ENCODE measurements at regions not wholly inside any gene's neighbourhood (a gene's known extent, or its start where the extent isn't known, plus 50 kb on each side); places are given as distances from the start of the nearest gene placed in this dataset.

- WGBS, 2 experiments (ENCODE audit: insufficient coverage in 1 of 2, insufficient read length in 1 of 2), result 100% methylated on average over 1 of the region's 1 CpG; no CpG with 5 or more reads in 1 of the 2 experiments
- TF ChIP-seq CTCF (conservative IDR thresholded peaks at IDR 0.05), result no peak
- no peak for DNase-seq
These were observed 644.9 kb upstream of the DPPA4 start for GRCh38 chr3:109982201-109982600.

GRCh38 chr3:109984976-109985375 is 647.6 kb upstream of the DPPA4 start:
- Histone ChIP-seq H3K27ac (ENCODE audit: low read depth, low read length) (no peak overlapping the region), H3K4me3 (ENCODE audit: low read length) (no peak overlapping the region), H3K9ac (ENCODE audit: extremely low read depth, low read length, poor library complexity, severe bottlenecking) (no peak overlapping the region), H3K4me1 (ENCODE audit: control insufficient read depth, insufficient read depth, low read length) (no peaks in the 10 kb centered on the region), H3K9me3 (ENCODE audit: control insufficient read depth, low read length) (no peaks in the 10 kb centered on the region), H3K36me3 (ENCODE audit: control insufficient read depth, insufficient read depth, low read length) (no peaks in the 10 kb centered on the region), H3K27me3 (ENCODE audit: control insufficient read depth, insufficient read depth, low read length, poor library complexity, severe bottlenecking) (no peaks in the 10 kb centered on the region)
- DNase-seq, result no peak
- Mint-ChIP-seq H3K4me3 (no peak overlapping the region), H3K27me3 (ENCODE audit: insufficient read depth) (no peaks in the 10 kb centered on the region), H3K27ac (no peak overlapping the region), H3K4me1 (no peaks in the 10 kb centered on the region), H3K9me3 (no peaks in the 10 kb centered on the region), H3K36me3 (ENCODE audit: low read depth) (no peaks in the 10 kb centered on the region)
- TF ChIP-seq CTCF (conservative IDR thresholded peaks at IDR 0.05), result no peak

More at GRCh38 chr3:109982201-109982600, 644.9 kb upstream of the DPPA4 start:
- no peak overlapping the region for H3K4me3 ChIP-seq (ENCODE audit: low read length)
- no peaks in the 10 kb centered on the region for H3K36me3 Mint-ChIP-seq (ENCODE audit: low read depth)
- H3K27me3 Mint-ChIP-seq (ENCODE audit: insufficient read depth), result no peaks in the 10 kb centered on the region
- no peaks in the 10 kb centered on the region for H3K9me3 Mint-ChIP-seq
- H3K9me3 ChIP-seq (ENCODE audit: control insufficient read depth, low read length), result no peaks in the 10 kb centered on the region
- no peak overlapping the region for H3K27ac Mint-ChIP-seq
- H3K27me3 ChIP-seq (ENCODE audit: control insufficient read depth, insufficient read depth, low read length, poor library complexity, severe bottlenecking), result no peaks in the 10 kb centered on the region
- no peaks in the 10 kb centered on the region for H3K36me3 ChIP-seq (ENCODE audit: control insufficient read depth, insufficient read depth, low read length)
- no peak overlapping the region for H3K9ac ChIP-seq (ENCODE audit: extremely low read depth, low read length, poor library complexity, severe bottlenecking)
- no peaks in the 10 kb centered on the region for H3K4me1 Mint-ChIP-seq
- H3K4me1 ChIP-seq (ENCODE audit: control insufficient read depth, insufficient read depth, low read length), result no peaks in the 10 kb centered on the region
- no peak overlapping the region for H3K27ac ChIP-seq (ENCODE audit: low read depth, low read length)
- no peak overlapping the region for H3K4me3 Mint-ChIP-seq

- DNase-seq, result no peak
- Histone ChIP-seq H3K9ac (ENCODE audit: extremely low read depth, low read length, poor library complexity, severe bottlenecking) (no peak overlapping the region), H3K27me3 (ENCODE audit: control insufficient read depth, insufficient read depth, low read length, poor library complexity, severe bottlenecking) (no peaks in the 10 kb centered on the region), H3K4me3 (ENCODE audit: low read length) (no peak overlapping the region), H3K27ac (ENCODE audit: low read depth, low read length) (no peak overlapping the region), H3K36me3 (ENCODE audit: control insufficient read depth, insufficient read depth, low read length) (no peaks in the 10 kb centered on the region), H3K9me3 (ENCODE audit: control insufficient read depth, low read length) (no peaks in the 10 kb centered on the region), H3K4me1 (ENCODE audit: control insufficient read depth, insufficient read depth, low read length) (no peaks in the 10 kb centered on the region)
- H3K27ac Mint-ChIP-seq, result no peak overlapping the region
- WGBS, 2 experiments (ENCODE audit: insufficient coverage in 1 of 2, insufficient read length in 1 of 2), result 91 to 100% methylated on average over 1 of the region's 1 CpG
- no peaks in the 10 kb centered on the region for H3K9me3 Mint-ChIP-seq
- TF ChIP-seq CTCF (conservative IDR thresholded peaks at IDR 0.05), result no peak
- H3K27me3 Mint-ChIP-seq (ENCODE audit: insufficient read depth), result no peaks in the 10 kb centered on the region
- no peaks in the 10 kb centered on the region for H3K4me1 Mint-ChIP-seq
- no peak overlapping the region for H3K4me3 Mint-ChIP-seq
- no peaks in the 10 kb centered on the region for H3K36me3 Mint-ChIP-seq (ENCODE audit: low read depth)
These were observed 648.7 kb upstream of the DPPA4 start for GRCh38 chr3:109985943-109986555.

Data from endodermal cell (in vitro differentiated cells).